ENCODE measurements at regions not wholly inside any gene's neighbourhood (a gene's known extent, or its start where the extent isn't known, plus 50 kb on each side); places are given as distances from the start of the nearest gene placed in this dataset.

DNA sequence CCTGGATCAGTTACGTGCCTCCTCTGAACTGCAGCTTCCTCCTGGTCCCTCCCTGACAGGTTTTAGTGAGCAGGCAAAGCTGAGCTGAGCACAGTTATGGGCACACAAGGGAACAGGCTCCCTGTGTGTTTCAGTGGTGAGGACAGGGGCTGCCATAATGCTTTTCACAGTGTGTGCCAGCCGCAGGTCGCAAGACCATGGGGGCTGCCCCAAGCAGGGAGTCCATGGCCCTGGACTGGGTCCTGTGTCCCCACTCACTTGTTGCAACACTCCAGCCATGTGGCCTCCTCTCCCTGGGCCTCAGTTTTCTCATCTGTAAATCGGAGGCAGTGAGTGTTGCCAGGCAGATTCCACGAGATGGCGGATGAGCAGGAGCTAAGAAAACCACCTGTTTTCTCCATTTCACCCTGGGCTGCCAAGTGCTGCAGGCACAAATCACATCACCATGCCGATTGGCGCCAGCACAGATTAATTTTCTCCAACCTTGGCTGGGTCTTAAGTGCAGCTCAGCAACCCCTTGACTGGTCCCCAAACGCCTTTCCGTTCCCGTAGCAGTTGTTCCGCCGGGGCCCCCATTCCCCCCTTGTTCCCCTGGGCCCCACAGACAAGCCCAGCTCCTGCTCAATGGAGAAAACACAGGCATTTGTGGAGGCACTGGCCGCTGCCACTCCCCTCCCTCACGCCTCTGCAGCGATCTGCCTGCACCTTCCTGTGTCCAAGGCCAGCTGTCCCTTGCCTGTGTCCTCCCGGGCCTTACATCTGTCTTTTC, 57.1 kb upstream of the NNAT start:
- TF ChIP-seq, protein P1, sequence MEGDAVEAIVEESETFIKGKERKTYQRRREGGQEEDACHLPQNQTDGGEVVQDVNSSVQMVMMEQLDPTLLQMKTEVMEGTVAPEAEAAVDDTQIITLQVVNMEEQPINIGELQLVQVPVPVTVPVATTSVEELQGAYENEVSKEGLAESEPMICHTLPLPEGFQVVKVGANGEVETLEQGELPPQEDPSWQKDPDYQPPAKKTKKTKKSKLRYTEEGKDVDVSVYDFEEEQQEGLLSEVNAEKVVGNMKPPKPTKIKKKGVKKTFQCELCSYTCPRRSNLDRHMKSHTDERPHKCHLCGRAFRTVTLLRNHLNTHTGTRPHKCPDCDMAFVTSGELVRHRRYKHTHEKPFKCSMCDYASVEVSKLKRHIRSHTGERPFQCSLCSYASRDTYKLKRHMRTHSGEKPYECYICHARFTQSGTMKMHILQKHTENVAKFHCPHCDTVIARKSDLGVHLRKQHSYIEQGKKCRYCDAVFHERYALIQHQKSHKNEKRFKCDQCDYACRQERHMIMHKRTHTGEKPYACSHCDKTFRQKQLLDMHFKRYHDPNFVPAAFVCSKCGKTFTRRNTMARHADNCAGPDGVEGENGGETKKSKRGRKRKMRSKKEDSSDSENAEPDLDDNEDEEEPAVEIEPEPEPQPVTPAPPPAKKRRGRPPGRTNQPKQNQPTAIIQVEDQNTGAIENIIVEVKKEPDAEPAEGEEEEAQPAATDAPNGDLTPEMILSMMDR (IDR thresholded peaks at IDR 0.05; ENCODE audit: low read depth, low read length): no peak
- TF ChIP-seq EZH2phosphoT487 (IDR thresholded peaks at IDR 0.05; ENCODE audit: low read depth): no peak

All from OCI-LY3 (cell line).